GM19023 (cell line): ENCODE measurements at regions not wholly inside any gene's neighbourhood (a gene's known extent, or its start where the extent isn't known, plus 50 kb on each side); places are given as distances from the start of the nearest gene placed in this dataset.

Experiments used
- ATAC-seq: cut with Tn5 transposase; IDR thresholded peaks from one replicate; pipeline ENCODE4 v1.9.1; 2021; ENCODE audit warnings: mild to moderate bottlenecking, moderate library complexity; ENCODE audit not compliant: unreplicated experiment

DNA sequence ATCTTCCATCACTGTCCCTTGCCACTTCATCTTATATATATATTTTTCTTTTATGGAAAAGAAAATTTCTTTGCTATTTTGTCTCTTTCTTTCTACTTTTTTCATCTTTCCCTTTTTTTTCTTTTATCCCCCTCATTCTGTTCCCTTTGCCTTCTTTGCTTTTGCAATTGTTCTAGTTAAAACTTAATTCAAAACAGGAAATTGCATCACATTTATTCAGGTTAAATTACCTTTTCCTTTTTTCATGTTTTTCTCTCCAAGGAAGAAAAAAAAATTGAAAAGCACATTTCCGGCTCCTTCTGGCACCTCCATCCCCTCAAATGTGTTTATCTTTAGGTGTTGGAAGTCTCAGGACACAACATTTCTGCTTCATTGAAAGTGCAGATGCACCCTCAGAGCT lies 176.9 kb downstream of the FGF1 start:
- ATAC-seq = no peak

DNA sequence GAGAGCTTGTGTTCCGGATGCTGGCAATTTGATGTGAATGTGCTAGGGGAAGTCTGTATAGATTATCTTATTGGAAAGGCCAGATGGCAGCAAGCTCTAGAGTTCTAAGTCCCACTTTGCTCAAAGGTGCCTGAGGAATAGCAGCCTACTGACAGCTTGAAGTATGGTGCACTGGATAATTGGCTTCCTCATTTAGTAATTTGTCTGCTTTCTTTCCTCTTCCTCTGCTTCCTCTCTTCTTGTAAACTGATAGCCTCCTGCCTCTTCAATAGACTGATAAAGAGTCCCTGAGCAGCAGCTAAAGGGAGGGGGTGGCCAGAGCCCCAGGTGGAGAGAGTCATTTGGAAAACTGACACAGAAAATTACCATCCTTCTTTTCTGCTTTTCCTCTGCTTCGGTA lies 177.3 kb downstream of the FGF1 start:
- no peak for ATAC-seq

- no peak for ATAC-seq
Measured at GRCh38 chr5:142507531-142508372, 178.1 kb downstream of the FGF1 start.

DNA sequence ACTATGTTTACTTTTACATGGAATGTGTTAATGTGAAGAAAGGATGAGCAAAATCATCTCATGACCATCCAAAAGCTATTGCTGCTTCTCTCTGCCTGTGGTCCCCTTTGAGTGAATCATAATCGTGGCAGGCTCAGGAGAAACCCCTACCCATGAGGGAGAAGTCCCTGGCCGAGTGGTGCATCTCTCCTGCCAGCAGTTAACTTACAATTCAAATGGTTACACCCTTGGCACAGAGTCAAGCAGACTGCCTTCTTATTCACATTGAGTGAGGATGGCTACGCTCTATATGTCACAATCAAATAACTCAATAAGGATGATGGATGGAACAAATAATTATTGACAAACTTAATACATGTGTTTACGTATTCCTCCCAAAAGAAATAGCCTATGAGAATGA lies 179.1 kb downstream of the FGF1 start:
- ATAC-seq = no peak

- ATAC-seq = no peak
Measured at GRCh38 chr5:142506046-142506445, 179.8 kb downstream of the FGF1 start.

DNA sequence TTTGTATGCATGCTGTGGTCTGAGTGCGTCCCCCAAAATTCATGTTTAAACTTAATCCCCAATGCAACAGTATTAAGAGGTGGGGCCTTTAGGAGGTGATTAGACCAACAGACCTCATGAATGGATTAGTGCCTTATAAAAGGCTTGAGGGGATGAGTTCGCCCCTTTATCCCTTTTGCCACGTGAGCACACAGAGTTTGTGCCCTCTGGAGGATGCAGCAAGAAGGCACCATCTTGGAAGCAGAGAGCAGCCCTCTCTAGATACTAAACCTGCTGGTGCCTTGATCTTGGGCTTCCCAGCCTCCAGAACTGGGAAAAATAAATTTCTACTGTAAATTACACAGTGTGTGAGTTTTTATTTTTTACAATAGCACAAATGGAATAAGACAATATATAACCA lies 177.1 kb upstream of the SPRY4 start:
- no peak for ATAC-seq

- ATAC-seq = no peak
Measured at GRCh38 chr5:142500227-142500905, 175.5 kb upstream of the SPRY4 start.

GRCh38 chr5:142499591-142500226 lies 174.9 kb upstream of the SPRY4 start:
- no peak for ATAC-seq

DNA sequence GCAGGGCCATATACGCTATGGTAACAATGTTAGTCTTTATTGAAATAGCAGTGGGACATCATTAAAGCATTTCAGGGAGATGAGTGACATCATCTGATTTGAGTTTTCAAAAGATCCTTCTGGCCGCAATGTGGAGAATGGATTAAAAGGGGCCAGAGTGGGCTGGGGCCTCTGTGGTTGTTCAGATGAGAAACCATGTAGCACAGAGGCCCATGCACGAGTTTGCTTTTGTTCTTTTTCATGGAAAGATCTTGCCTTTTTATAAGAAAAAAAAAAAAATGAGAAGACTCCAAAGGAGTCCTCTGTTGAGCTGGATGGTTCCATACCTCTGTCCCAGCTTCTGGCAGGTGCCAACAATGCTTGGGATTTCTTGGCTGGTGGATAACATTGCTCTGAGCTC lies 173.5 kb upstream of the SPRY4 start:
- no peak for ATAC-seq

- ATAC-seq = no peak
Measured at GRCh38 chr5:142495531-142495930, 170.7 kb upstream of the SPRY4 start.

- ATAC-seq = no peak
Measured at GRCh38 chr5:142493875-142494518, 169.2 kb upstream of the SPRY4 start.

DNA sequence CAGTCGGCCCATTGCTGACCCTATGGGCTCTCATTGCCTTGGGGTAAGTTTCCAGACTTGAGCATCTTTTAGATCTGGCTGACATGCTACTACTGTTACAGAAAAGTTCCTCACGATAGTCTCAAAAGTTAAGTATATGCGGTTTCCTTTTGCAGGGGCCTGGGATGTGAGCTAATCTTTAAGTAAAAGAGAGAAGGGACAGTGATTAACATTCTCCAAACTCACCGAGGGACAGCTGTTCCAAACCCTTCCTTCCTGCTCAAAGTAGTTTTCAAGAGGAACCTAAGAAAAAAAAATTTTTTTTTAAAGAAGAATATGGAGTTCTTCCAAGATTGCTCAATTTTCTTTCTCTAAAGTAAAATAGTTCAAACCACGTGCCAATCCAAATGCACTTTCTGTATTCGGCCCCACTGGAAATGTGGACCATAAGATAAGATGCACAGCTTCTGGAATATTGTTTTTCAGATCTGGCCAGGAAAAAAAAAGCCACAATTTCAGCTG lies 168.0 kb upstream of the SPRY4 start:
- no peak for ATAC-seq

DNA sequence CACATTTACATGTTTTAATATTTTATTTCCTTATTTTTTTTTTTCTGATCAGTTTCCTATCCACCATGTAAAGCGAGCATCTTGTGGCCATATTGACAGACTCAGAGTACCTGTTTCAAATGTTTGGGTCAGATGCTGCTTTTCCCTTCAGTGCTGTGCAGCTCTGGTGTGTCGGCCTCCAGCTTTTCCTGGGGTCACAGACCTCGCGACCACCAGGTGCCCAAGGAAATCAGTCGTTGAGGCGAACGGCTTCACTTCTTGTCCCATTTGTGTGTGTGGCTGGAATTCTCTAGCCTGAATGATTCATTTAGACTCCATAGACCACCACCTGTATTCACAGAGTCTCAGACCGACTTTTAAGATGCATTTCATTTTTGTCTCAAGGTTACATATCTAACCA lies 166.9 kb upstream of the SPRY4 start:
- no peak for ATAC-seq

DNA sequence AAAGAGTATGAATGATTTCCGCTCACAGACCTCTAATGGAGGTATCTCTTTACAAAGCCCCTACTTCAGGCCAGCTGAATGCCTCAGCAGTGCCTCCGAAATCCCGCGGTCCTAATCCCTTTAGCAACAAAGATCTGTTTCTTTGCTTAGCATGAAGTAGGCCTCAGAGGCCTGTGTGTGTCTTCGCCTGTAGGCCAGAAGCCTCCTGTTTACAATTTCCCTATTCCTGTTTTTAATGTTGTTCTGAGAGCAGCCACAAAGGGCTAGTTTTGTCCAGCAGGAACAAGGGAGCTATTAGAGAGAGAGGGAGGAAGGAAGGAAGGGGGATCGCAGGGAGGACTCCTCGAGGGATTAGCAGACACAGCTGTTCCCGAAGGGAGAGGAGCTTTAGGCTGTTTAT lies 166.4 kb upstream of the SPRY4 start:
- no peak for ATAC-seq

- no peak for ATAC-seq
Measured at GRCh38 chr5:142486581-142486980, 161.8 kb upstream of the SPRY4 start.

- ATAC-seq = no peak
Measured at GRCh38 chr5:142486020-142486419, 161.2 kb upstream of the SPRY4 start.

DNA sequence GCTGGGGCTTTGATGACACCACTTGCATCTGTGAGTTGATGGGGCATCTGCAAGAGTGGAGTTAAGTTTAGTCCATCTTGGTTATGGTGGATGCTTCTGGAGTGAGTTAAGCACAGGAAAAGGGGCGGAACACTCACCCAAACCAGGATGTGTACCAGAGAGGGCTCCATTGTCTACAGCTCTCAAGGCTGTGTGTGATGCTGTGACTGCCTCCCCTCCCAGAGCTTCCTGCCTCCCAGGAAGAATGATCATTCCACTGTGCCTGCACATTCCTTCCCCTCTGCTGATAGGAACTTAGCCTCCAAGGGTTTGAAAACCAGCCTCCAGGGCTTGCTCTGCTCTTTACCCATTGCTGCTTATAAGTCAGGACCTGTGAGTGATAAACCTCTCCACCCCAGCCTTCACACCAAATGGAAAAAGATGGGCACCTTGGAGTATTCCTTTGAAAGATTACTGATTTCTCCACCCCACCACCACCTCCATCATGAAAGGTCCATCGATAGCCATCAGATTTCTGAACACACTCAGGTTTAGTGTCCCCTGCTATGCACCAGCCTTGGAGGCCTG lies 160.1 kb upstream of the SPRY4 start:
- ATAC-seq = no peak

DNA sequence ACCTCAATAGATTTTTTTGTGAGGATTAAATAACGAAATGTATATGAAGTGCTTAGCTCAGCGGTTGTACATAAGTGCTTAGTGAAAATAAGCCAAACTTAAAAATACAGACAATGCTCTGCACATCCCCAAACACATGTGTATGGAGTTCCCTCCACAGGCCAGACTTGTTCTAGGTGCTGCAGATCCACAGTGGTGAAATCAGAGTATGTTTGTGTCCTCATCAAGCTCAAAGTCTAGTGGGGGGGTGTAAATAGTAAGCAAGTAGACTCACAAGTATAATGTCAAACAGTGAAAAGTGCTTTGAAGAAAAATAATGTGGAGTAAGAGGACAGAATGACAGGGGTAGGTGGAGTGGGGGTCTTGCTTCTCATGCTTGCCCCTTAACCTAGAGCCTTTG lies 157.4 kb upstream of the SPRY4 start:
- ATAC-seq = no peak

- ATAC-seq = no peak
Measured at GRCh38 chr5:142481410-142481809, 156.6 kb upstream of the SPRY4 start.

GRCh38 chr5:142479854-142480519 lies 155.2 kb upstream of the SPRY4 start:
- ATAC-seq = no peak
